Midbrain (tissue), 1 donor: ENCODE measurements at regions not wholly inside any gene's neighbourhood (a gene's known extent, or its start where the extent isn't known, plus 50 kb on each side); places are given as distances from the start of the nearest gene placed in this dataset.

Source experiments
- DNase-seq: peaks from one replicate; lab custom pipeline; 2025; lab: John Stamatoyannopoulos, UW

GRCh38 chr20:19929012-19929360, 88.2 kb upstream of the NAA20 start:
- DNase-seq: no peak

- peak; percentile 43 for DNase-seq
Observed at GRCh38 chr20:19929481-19930145, 87.5 kb upstream of the NAA20 start.

DNA sequence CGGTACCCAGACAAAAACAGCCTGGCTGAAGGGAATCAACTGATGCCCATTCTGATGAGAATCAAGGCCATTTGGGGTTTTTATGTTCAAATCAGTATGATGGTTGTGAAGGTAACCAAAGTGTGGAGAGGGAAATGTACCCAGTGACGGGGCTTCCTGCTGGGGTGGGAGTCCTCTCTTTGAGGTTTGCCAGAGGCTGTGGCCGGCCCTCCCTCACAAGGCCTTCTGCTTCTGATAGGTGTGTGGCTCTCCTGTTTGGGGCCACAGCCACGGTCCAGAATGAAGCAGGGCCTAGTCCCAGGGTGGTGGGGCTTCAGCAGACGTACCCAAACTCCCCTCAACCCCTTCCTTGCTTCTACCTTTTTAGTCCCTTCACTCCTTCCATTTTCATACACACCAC, 86.7 kb upstream of the NAA20 start:
- no peak for DNase-seq

- no peak for DNase-seq
Observed at GRCh38 chr20:19932170-19932667, 84.9 kb upstream of the NAA20 start.

- DNase-seq: peak; percentile 61
Observed at GRCh38 chr20:19934792-19935491, 82.2 kb upstream of the NAA20 start.

DNA sequence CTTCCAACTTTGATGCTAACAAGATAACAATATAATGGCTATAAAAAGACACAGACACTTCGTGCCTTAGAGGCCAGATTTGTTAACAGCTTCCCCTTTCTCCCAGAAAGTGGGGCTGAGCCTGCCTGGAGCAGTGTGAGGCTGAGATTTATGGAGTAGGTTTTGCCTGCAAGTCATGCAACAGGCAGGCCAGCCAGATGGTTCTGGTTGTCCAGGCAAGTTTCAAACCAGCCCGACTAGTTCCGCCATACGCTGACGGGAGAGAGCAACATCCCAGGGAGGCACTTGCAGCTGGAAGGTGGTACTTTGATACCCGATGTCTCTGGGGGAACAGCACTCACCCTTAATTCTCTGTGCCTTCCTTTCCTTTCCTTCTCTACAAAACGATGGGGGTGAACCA, 81.3 kb upstream of the NAA20 start:
- no peak for DNase-seq

- DNase-seq: no peak
Observed at GRCh38 chr20:19936466-19937200, 80.5 kb upstream of the NAA20 start.

- DNase-seq: no peak
Observed at GRCh38 chr20:19937218-19937617, 79.9 kb upstream of the NAA20 start.

DNA sequence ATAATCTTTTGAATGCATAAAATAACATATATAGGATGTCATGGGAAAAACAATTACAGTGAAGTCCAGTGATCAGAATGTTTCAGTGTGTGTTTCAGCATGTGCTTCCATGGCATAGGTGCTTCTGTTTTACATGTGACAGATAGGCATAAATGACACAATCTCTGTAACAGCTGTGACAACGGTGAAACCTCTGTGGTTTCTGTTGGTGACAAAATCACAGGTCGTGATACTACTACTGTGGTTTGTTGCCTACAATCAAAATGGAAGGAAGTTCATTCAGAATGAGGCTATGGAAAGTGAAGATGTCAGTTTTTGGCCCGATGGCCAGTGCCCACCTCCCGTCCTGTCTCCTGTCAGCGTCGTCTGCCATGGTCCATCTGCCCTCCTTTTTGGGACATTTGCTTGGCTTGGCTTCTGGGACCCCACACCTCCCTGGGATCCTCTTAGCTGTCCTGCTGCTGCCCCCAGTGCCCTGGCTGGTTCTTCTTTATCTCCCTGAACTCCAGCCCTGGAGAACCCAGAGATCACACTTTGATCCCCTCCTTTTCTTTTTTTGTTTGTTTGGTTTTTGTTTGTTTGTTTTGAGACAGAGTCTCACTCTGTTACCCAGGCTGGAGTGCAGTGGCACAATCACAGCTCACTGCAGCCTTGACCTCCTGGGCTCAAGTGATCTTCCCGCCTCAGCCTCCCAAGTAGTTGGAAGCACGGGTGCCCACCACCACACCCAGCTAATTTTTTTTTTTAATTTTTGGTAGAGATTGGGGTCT, 79.3 kb upstream of the NAA20 start:
- no peak for DNase-seq

DNA sequence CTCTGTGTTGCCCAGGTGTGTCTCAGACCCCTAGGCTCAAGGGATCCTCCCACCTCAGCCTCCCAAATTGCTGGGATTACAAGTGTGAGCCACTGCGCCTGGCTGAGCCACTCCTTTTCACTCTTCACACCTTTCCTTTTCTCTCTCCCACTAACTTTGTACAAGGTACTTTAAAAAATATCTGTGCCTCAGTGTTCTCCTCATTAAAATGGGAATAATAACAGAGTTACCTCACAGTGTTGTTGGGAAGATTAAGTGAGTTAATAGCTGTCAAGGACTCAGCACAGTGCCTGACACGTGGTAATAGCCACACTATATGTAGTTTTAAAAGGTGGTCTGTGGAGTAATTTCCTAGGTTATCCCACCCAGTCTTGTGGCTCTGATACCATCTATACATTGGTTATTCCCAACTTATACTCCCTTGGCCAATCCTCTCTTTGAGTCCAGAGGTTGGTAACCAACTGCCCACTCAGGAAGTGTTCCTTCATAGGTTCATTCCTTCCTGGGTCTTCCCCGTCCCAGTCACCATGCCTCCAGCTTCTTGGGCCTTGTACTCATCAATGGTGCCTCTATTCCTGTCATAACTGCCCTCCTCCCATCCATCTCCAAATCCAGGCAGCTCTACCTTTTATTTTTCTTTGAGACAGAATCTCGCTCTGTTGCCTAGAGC, 78.6 kb upstream of the NAA20 start:
- no peak for DNase-seq

DNA sequence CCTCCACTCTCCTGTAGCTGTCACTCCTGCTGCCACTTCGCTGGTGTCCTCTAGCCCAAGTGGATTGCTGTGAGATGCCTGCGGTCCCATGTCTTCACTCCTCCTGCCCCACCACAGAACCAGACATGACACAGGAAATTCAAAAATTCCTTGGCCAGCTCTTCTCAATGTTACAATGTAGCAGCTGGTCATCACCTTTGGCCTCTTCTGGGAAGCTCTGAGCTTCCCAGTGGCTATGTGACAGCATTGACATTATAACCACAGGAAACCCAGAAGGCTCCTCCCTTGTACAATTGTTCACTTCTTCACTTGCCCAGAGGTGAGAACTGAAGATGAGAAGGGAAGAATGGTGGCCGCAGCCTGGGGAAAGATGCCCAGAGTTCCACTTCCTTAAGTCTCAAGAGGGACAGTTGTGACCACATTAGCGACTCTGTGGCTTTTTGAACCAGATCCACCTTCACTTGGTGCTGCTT, 76.1 kb upstream of the NAA20 start:
- DNase-seq: no peak

DNA sequence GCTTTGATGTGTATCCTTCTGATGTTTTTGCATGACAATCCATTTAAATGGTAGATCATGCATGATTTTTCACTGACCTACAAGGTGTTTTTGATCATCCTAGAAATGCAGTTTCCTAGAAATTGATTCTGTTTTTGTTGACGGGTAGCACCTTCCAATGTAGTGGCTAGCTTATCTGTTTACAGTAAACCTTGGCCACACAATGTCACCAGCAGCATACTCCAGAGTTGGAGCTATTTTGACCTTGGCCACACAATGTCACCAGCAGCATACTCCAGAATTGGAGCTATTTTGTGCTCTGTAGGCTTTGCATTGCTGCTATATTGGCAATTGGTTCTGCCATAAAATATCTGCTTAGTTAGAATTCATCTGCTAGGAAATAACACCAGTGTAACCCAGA, 74.6 kb upstream of the NAA20 start:
- DNase-seq: no peak

- peak; percentile 70 for DNase-seq
Observed at GRCh38 chr20:19943061-19943521, 74.1 kb upstream of the NAA20 start.

- no peak for DNase-seq
Observed at GRCh38 chr20:19944772-19945459, 72.2 kb upstream of the NAA20 start.

DNA sequence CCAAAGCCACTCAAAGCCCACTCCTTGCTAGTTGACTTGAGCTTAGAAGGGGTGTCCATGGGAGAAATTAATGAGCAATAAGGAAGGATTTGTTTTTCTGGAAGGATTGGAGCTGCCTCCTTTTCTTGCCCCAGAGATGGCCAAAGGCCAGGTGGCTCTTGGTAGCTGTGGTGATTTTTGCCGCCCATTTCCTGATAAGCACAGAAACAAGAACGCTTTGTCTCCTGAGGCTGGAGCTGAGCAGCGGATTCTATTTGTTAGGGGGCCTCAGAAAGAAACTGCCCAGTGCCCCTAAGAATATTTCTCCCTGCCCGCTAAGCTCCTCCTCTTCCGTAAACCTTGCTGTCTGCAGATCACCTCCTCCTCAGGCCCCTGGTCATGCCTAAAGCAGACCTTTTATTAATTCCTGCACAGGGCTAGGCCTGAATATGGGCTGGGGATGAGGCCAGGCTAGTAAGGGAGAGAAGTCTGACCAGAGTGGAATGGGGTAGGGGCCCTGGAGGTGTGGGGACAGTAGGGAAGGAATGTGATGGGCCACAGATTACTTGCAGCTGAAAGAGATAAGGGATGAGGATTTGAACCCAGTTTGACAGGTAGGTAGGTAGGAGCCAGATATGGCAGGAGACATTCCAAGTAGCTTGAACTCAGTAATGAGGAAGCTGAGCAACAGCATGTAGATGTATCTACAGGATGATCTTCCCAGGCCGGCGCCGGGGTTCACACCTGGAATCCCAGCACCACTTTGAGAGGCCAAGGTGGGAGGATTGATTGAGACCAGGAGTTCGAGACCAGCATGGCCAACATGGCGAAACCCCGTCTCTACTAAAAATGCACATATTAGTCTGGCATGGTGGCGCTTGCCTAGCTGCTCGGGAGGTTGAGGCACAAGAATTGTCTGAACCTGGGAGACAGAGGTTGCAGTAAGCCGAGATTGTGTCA, 71.2 kb upstream of the NAA20 start:
- no peak for DNase-seq

DNA sequence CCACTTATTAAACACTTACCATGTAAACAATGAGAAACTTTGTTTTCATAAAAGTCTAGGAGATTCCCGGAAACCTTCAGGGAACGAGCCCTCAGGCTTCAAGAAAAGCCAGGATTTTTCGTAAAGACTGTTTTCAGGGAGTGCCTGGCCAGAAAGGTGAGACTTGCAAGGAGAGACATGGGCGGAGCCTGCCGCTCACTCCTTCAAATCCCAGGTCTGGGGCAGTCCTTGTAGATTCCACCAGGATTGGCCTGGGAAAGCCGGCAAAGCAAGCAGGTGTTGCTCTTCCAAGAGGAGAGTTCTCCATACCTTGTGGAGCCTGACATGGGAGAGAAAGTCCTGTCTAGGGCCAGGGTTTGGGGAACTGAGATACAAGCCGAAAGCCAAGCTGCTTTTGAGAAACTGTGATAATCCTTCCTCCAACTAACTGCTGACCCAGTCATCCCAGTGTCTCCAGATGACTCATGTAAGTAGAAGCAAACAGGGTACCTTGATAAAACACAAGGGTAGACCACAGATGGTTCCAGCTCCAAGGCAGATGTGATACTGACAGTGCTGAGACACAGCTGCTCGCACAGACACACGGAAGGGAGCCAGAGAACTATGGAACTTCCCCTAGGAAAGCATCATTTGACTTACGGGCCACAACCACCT, 69.4 kb upstream of the NAA20 start:
- DNase-seq: no peak

- no peak for DNase-seq
Observed at GRCh38 chr20:19949195-19949867, 67.8 kb upstream of the NAA20 start.

DNA sequence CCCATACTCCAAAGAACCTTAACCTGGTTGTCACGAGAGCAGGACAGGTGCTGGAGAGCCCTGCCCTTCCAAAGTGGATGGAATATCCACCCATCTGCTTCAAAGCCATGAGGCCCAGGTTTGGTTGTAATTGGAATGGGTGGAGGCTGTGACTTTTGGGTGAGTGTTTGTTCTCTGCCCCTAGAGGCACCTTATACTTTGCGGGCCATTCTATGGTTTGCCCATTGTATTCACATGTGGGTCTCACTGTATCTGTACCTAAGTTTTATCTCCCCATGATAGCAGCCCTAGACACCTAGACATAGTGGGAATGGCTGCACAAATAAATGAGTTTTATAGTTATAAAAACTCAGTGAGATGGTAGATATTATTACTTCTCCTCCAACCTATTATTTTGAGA, 67.1 kb upstream of the NAA20 start:
- no peak for DNase-seq

DNA sequence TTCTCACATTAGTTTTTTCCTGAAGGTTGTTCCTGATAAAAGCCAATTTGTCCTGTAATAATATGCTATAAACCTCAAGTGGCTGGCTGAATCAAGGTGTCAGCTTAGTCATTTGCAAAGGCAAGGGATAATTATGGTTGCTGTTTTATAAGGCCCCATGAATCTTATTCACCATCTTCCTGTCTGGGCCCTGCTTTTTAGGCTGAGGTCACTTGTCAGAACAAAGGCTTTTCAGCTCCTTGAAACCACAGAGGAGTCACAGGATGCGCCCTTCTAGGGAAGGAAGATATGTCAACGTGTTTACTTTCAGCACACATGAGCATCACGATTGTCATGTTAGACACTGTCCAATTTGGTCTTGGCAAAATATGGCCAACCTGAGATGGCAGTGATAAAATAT, 64.8 kb upstream of the NAA20 start:
- no peak for DNase-seq
